SK-N-SH treated with all-trans-retinoic acid at 6 μM for 48 hours (cell line): ENCODE measurements at regions not wholly inside any gene's neighbourhood (a gene's known extent, or its start where the extent isn't known, plus 50 kb on each side); places are given as distances from the start of the nearest gene placed in this dataset.

Experiments
- BACH2 ChIP-seq: fragments of 250-450 bp; sonication (Bioruptor Pico); IDR thresholded peaks from 2 replicates; pipeline ENCODE4 v1.9.0; 2021; ENCODE audit warnings: mild to moderate bottlenecking, borderline replicate concordance
- CSDC2 ChIP-seq: fragments of 250-450 bp; sonication (Bioruptor Pico); IDR thresholded peaks from 2 replicates; pipeline ENCODE4 v1.5.0; 2020; ENCODE audit warnings: mild to moderate bottlenecking, moderate library complexity
- OSR1 ChIP-seq: fragments of 250-450 bp; sonication (Bioruptor Pico); IDR thresholded peaks from 2 replicates; pipeline ENCODE4 v1.8.0; 2022; ENCODE audit warnings: moderate library complexity, mild to moderate bottlenecking, inconsistent platforms
- RARB ChIP-seq: fragments of 250-450 bp; sonication (Bioruptor Pico); IDR thresholded peaks from 2 replicates; pipeline ENCODE4 v1.8.0; 2021; ENCODE audit warnings: mild to moderate bottlenecking, moderate library complexity
- ZC3H10 ChIP-seq: fragments of 250-450 bp; sonication (Bioruptor Pico); IDR thresholded peaks from 2 replicates; pipeline ENCODE4 v1.5.1; 2021; ENCODE audit warnings: mild to moderate bottlenecking, moderate library complexity
- ZFP3 ChIP-seq: fragments of 250-450 bp; sonication (Bioruptor Pico); IDR thresholded peaks from 2 replicates; pipeline ENCODE4 v1.5.0; 2020; ENCODE audit warnings: mild to moderate bottlenecking, moderate library complexity
- ZNF565 ChIP-seq: fragments of 450-650 bp; formaldehyde crosslinking; conservative IDR thresholded peaks from 2 replicates; pipeline ENCODE4 v1.5.0; 2020; ENCODE audit warnings: low read depth, mild to moderate bottlenecking, moderate library complexity
- ZNF70 ChIP-seq: fragments of 450-650 bp; formaldehyde crosslinking; IDR thresholded peaks from 2 replicates; pipeline ENCODE4 v1.5.0; 2020; ENCODE audit warnings: mild to moderate bottlenecking, moderate library complexity
- TF ChIP-seq, protein P1 (sequence below): fragments of 250-450 bp; sonication (Bioruptor Pico); IDR thresholded peaks from 2 replicates; pipeline ENCODE4 v1.8.0; 2020; ENCODE audit warnings: mild to moderate bottlenecking, moderate library complexity, borderline replicate concordance
- TF ChIP-seq, protein P2 (sequence below): fragments of 250-450 bp; sonication (Bioruptor Pico); IDR thresholded peaks from 2 replicates; pipeline ENCODE4 v1.8.0; 2021; ENCODE audit warnings: low read depth, mild to moderate bottlenecking, moderate library complexity, borderline replicate concordance
- TF ChIP-seq, protein P3 (sequence below): fragments of 250-450 bp; sonication (Bioruptor Pico); IDR thresholded peaks from 2 replicates; pipeline ENCODE4 v1.5.0; 2020; ENCODE audit warnings: mild to moderate bottlenecking, moderate library complexity

DNA sequence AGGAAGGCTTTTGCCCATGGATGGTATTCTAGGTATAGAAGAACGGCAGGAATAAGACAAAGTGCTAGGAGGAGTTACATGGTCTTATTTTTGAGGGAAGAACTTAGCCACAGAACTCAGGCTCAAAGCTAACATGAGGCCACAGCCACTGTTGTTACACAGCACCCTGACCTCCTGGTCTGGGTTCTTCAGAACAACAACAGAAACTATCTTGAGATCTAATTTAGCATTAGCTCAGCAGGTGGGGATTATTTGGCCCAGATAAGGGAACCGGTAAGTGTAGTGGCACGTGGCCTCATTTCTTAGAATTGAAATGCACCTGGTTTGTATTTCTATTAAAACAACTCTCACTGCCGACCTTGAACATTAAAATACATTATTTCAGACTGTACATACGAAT is 1168.7 kb upstream of the SEMA6A start:
- no peak for TF ChIP-seq ZNF565 (CRISPR knock-in tag)
- no peak for TF ChIP-seq ZFP3 (CRISPR knock-in tag)
- TF ChIP-seq, protein P1, sequence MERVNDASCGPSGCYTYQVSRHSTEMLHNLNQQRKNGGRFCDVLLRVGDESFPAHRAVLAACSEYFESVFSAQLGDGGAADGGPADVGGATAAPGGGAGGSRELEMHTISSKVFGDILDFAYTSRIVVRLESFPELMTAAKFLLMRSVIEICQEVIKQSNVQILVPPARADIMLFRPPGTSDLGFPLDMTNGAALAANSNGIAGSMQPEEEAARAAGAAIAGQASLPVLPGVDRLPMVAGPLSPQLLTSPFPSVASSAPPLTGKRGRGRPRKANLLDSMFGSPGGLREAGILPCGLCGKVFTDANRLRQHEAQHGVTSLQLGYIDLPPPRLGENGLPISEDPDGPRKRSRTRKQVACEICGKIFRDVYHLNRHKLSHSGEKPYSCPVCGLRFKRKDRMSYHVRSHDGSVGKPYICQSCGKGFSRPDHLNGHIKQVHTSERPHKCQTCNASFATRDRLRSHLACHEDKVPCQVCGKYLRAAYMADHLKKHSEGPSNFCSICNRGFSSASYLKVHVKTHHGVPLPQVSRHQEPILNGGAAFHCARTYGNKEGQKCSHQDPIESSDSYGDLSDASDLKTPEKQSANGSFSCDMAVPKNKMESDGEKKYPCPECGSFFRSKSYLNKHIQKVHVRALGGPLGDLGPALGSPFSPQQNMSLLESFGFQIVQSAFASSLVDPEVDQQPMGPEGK (CRISPR knock-in tag): no peak
- no peak for TF ChIP-seq ZC3H10
- TF ChIP-seq RARB: no peak
- TF ChIP-seq BACH2 (CRISPR knock-in tag): no peak
- TF ChIP-seq, protein P2, sequence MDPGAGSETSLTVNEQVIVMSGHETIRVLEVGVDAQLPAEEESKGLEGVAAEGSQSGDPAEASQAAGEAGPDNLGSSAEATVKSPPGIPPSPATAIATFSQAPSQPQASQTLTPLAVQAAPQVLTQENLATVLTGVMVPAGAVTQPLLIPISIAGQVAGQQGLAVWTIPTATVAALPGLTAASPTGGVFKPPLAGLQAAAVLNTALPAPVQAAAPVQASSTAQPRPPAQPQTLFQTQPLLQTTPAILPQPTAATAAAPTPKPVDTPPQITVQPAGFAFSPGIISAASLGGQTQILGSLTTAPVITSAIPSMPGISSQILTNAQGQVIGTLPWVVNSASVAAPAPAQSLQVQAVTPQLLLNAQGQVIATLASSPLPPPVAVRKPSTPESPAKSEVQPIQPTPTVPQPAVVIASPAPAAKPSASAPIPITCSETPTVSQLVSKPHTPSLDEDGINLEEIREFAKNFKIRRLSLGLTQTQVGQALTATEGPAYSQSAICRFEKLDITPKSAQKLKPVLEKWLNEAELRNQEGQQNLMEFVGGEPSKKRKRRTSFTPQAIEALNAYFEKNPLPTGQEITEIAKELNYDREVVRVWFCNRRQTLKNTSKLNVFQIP (CRISPR knock-in tag): no peak
- TF ChIP-seq CSDC2 (CRISPR knock-in tag): no peak
- no peak for TF ChIP-seq OSR1
- TF ChIP-seq, protein P3, sequence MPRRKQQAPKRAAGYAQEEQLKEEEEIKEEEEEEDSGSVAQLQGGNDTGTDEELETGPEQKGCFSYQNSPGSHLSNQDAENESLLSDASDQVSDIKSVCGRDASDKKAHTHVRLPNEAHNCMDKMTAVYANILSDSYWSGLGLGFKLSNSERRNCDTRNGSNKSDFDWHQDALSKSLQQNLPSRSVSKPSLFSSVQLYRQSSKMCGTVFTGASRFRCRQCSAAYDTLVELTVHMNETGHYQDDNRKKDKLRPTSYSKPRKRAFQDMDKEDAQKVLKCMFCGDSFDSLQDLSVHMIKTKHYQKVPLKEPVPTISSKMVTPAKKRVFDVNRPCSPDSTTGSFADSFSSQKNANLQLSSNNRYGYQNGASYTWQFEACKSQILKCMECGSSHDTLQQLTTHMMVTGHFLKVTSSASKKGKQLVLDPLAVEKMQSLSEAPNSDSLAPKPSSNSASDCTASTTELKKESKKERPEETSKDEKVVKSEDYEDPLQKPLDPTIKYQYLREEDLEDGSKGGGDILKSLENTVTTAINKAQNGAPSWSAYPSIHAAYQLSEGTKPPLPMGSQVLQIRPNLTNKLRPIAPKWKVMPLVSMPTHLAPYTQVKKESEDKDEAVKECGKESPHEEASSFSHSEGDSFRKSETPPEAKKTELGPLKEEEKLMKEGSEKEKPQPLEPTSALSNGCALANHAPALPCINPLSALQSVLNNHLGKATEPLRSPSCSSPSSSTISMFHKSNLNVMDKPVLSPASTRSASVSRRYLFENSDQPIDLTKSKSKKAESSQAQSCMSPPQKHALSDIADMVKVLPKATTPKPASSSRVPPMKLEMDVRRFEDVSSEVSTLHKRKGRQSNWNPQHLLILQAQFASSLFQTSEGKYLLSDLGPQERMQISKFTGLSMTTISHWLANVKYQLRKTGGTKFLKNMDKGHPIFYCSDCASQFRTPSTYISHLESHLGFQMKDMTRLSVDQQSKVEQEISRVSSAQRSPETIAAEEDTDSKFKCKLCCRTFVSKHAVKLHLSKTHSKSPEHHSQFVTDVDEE: no peak
- no peak for TF ChIP-seq ZNF70
